ENCODE measurements at regions not wholly inside any gene's neighbourhood (a gene's known extent, or its start where the extent isn't known, plus 50 kb on each side); places are given as distances from the start of the nearest gene placed in this dataset.

DNA sequence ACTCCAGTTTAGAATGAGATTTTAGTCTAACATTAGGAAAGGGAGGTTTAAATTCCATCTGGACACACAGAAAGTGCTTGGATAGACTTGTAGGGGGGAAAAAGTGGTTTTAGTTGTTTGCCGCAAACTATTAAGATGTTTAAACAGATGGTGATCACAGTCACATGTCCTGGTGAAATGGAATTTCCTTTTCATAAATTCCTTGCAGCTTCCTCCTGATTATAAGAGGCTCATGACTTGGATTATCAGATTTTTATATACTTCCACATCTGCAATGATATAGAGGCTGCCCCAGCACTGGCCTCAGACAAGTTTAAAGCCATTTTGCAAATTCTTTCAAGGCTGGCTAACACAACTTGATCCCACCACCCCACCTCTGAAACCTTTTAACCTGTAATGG, 106.4 kb upstream of the ARMC3 start:
- Mint-ChIP-seq H3K4me1 (ENCODE audit: low read depth, unreplicated experiment) (peaks cover 14% of the 10 kb centered on the region), H3K27ac (ENCODE audit: unreplicated experiment) (no peak overlapping the region), H3K4me3 (ENCODE audit: unreplicated experiment) (no peak overlapping the region), H3K36me3 (ENCODE audit: insufficient read depth, unreplicated experiment) (no peaks in the 10 kb centered on the region), H3K27me3 (ENCODE audit: insufficient read depth, unreplicated experiment) (no peaks in the 10 kb centered on the region), H3K9me3 (ENCODE audit: unreplicated experiment) (peaks cover 16% of the 10 kb centered on the region)
- ChIA-PET POLR2A (no interaction called here), CTCF (no interaction called here)
- H3K4me1 ChIP-seq = peaks cover 31% of the 10 kb centered on the region
- H3K4me3 ChIP-seq (ENCODE audit: low read depth, low read length) = no peak overlapping the region
- no peaks in the 10 kb centered on the region for H3K36me3 ChIP-seq (ENCODE audit: control insufficient read depth, insufficient read depth, low read length)
- TF ChIP-seq, protein P1, sequence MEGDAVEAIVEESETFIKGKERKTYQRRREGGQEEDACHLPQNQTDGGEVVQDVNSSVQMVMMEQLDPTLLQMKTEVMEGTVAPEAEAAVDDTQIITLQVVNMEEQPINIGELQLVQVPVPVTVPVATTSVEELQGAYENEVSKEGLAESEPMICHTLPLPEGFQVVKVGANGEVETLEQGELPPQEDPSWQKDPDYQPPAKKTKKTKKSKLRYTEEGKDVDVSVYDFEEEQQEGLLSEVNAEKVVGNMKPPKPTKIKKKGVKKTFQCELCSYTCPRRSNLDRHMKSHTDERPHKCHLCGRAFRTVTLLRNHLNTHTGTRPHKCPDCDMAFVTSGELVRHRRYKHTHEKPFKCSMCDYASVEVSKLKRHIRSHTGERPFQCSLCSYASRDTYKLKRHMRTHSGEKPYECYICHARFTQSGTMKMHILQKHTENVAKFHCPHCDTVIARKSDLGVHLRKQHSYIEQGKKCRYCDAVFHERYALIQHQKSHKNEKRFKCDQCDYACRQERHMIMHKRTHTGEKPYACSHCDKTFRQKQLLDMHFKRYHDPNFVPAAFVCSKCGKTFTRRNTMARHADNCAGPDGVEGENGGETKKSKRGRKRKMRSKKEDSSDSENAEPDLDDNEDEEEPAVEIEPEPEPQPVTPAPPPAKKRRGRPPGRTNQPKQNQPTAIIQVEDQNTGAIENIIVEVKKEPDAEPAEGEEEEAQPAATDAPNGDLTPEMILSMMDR (IDR thresholded peaks at IDR 0.05; ENCODE audit: insufficient read depth in 1 of 2, low read depth in 1 of 2, low read length in 1 of 2, severe bottlenecking in 1 of 2, unreplicated experiment in 1 of 2) = no peak
- BruUV-seq (replicated peaks) = no TSS peak
- DNase-seq = no peak
- H3K9me3 ChIP-seq = 0 out of 2 replicates have a peak, but pooled peaks cover 4% of the 10 kb centered on the region
- intact Hi-C loops (cut with micrococcal nuclease; ENCODE audit: unreplicated experiment) = no loop called here
- H3K27me3 ChIP-seq (replicated peaks; ENCODE audit: control insufficient read depth, insufficient read depth, low read length) = no peaks in the 10 kb centered on the region

DNA sequence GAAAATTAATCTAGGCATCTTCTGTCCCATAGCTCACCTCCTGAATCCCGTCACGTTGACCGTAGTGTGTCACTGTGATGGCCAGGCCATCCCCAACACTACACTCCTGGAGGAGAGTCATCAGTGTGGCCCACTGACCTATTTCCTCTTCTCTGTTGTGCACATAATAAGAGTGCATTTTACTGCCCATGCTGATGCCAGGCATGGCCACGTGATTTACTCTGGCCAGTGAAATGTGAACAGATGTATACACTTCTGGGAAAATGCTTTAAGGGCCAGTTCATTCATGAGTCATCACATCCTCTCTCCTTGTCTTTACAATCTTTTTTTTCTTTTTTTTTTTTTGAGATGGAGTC, 101.9 kb upstream of the PIP4K2A start:
- no peak for DNase-seq
- Histone ChIP-seq H3K4me3 (ENCODE audit: low read depth, low read length) (no peak overlapping the region), H3K9me3 (no peaks in the 10 kb centered on the region), H3K4me1 (peaks cover 7% of the 10 kb centered on the region; the same call in 1 of the 2 replicates), H3K27me3 (replicated peaks; ENCODE audit: control insufficient read depth, insufficient read depth, low read length) (no peaks in the 10 kb centered on the region), H3K36me3 (ENCODE audit: control insufficient read depth, insufficient read depth, low read length) (no peaks in the 10 kb centered on the region)
- ChIA-PET CTCF (no interaction called here), POLR2A (no interaction called here)
- H3K9me3 Mint-ChIP-seq (ENCODE audit: unreplicated experiment) = no peaks in the 10 kb centered on the region
- no peaks in the 10 kb centered on the region for H3K36me3 Mint-ChIP-seq (ENCODE audit: insufficient read depth, unreplicated experiment)
- no TSS peak for BruUV-seq (replicated peaks)
- TF ChIP-seq, protein P1 (IDR thresholded peaks at IDR 0.05; ENCODE audit: insufficient read depth in 1 of 2, low read depth in 1 of 2, low read length in 1 of 2, severe bottlenecking in 1 of 2, unreplicated experiment in 1 of 2) = no peak
- peaks cover 12% of the 10 kb centered on the region for H3K4me1 Mint-ChIP-seq (ENCODE audit: low read depth, unreplicated experiment)
- peak overlapping the region; percentile 2 for H3K27ac Mint-ChIP-seq (ENCODE audit: unreplicated experiment)
- intact Hi-C loops (cut with micrococcal nuclease; ENCODE audit: unreplicated experiment) = no loop called here
- H3K27me3 Mint-ChIP-seq (ENCODE audit: insufficient read depth, unreplicated experiment) = no peaks in the 10 kb centered on the region
- H3K4me3 Mint-ChIP-seq (ENCODE audit: unreplicated experiment) = no peak overlapping the region

DNA sequence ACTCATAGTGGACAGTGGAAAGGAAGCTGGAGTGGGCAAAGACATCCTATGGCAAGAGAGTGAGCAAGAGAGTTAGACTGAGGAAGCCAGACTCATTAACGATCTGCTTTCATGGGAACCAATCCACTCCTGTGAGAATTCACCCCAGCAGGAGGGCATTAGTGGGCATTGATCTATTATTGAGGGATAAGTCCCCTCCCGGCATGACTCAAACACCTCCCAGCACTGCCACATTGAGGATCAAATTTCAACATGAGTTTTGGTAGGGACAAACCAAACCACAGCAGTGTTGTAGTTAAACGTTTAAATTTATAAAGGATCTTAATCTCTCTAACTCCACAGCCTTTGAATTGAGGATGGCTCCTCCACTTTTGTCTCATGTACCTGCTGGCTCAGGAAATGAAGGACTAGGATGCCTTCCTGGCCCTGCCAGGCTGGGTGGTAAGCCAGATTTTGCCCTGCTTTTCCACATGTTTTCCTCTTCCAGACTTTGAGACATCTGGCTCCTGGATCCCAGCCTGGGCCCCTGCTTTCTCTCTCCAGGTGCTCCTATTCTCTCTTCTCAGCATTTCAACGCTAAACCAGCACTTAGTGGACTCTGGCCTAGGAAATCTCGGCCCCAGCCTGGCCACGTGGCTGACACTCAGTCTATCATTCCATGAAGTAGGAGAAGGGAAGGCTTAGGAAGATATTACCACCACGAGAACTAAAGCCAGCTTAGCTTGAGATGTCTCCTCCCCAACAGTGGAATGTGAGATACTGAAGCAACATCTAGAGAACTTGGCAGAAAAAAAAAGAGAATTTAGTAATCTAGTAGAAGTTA, 96.5 kb upstream of the PIP4K2A start:
- H3K27ac Mint-ChIP-seq (ENCODE audit: unreplicated experiment) = no peak overlapping the region
- Histone ChIP-seq H3K4me1 (peaks cover 4% of the 10 kb centered on the region; the same call in 1 of the 2 replicates), H3K9me3 (peaks cover 8% of the 10 kb centered on the region; the same call in 1 of the 2 replicates), H3K27me3 (replicated peaks; ENCODE audit: control insufficient read depth, insufficient read depth, low read length) (no peaks in the 10 kb centered on the region), H3K36me3 (ENCODE audit: control insufficient read depth, insufficient read depth, low read length) (no peaks in the 10 kb centered on the region), H3K4me3 (ENCODE audit: low read depth, low read length) (no peak overlapping the region)
- BruUV-seq (replicated peaks) = no TSS peak
- H3K4me3 Mint-ChIP-seq (ENCODE audit: unreplicated experiment) = no peak overlapping the region
- peaks cover 4% of the 10 kb centered on the region for H3K4me1 Mint-ChIP-seq (ENCODE audit: low read depth, unreplicated experiment)
- ChIA-PET POLR2A (no interaction called here), CTCF (no interaction called here)
- TF ChIP-seq, protein P1 (IDR thresholded peaks at IDR 0.05; ENCODE audit: insufficient read depth in 1 of 2, low read depth in 1 of 2, low read length in 1 of 2, severe bottlenecking in 1 of 2, unreplicated experiment in 1 of 2) = no peak
- H3K9me3 Mint-ChIP-seq (ENCODE audit: unreplicated experiment) = no peaks in the 10 kb centered on the region
- no peaks in the 10 kb centered on the region for H3K27me3 Mint-ChIP-seq (ENCODE audit: insufficient read depth, unreplicated experiment)
- H3K36me3 Mint-ChIP-seq (ENCODE audit: insufficient read depth, unreplicated experiment) = no peaks in the 10 kb centered on the region
- no peak for DNase-seq
- intact Hi-C loops (cut with micrococcal nuclease; ENCODE audit: unreplicated experiment) = no loop called here

Measured in Caco-2 (cell line).